Tibial nerve (tissue), 4 donors: ENCODE measurements at regions not wholly inside any gene's neighbourhood (a gene's known extent, or its start where the extent isn't known, plus 50 kb on each side); places are given as distances from the start of the nearest gene placed in this dataset.

Source experiments
- DNase-seq, 2 donors: peaks; one replicate each; pipeline ENCODE4 v3.0.0-alpha.2; 2019; ENCODE audit warnings: low spot score in 2 of 2
- H3K27ac ChIP-seq, 4 donors: fragments of 200-600 bp; sonication (generic) in 3 of 4; one replicate each; pipeline ENCODE4 v1.5.1; 2017 to 2019; ENCODE audit warnings: mild to moderate bottlenecking in 1 of 4
- H3K27me3 ChIP-seq, 2 donors: fragments of 200-600 bp; sonication (generic) in 1 of 2; one replicate each; pipeline versions ENCODE4 v1.5.1 to v1.6.0; 2017 to 2019
- H3K36me3 ChIP-seq, 3 donors: fragments of 200-600 bp; sonication (generic); one replicate each; pipeline ENCODE4 v1.5.1; 2018 to 2019
- H3K4me1 ChIP-seq, 4 donors: fragments of 200-600 bp; sonication (generic) in 3 of 4; one replicate each; pipeline ENCODE4 v1.5.1; 2017 to 2019
- H3K4me3 ChIP-seq, 4 donors: fragments of 200-600 bp; sonication (generic) in 3 of 4; one replicate each; pipeline ENCODE4 v1.5.1; 2017 to 2019; ENCODE audit warnings: mild to moderate bottlenecking in 1 of 4, moderate library complexity in 1 of 4
- H3K9me3 ChIP-seq, 4 donors: fragments of 200-600 bp; sonication (generic) in 3 of 4; one replicate each; pipeline ENCODE4 v1.5.1; 2017 to 2019
- CTCF ChIP-seq, 5 experiments: fragments of 200-600 bp in 3 of 5; fragments of 450-650 bp in 2 of 5; sonication (generic) in 3 of 5; IDR thresholded peaks; one replicate each; pipeline ENCODE4 v1.5.1; 2016 to 2019; ENCODE audit warnings: antibody characterized with exemption in 5 of 5, mild to moderate bottlenecking in 3 of 5, moderate library complexity in 2 of 5
- EP300 ChIP-seq, 2 donors: sonication (generic); formaldehyde crosslinking; IDR thresholded peaks; one replicate each; pipeline ENCODE4 v1.6.1; 2017; ENCODE audit warnings: antibody characterized with exemption in 2 of 2, mild to moderate bottlenecking in 1 of 2
- POLR2A ChIP-seq, 2 donors: fragments of 450-650 bp; IDR thresholded peaks; one replicate each; pipeline ENCODE4 v1.6.1; 2017; ENCODE audit warnings: antibody characterized with exemption in 2 of 2, mild to moderate bottlenecking in 2 of 2, moderate library complexity in 2 of 2
- WGBS, 2 donors: methylation state at CpG; one replicate each; pipeline ENCODE4 v1.1.5; 2018; 5-methylcytosine and 5-hydroxymethylcytosine counted together

GRCh38 chr1:192448026-192448578 lies 127.5 kb upstream of the RGS1 start:
- no peak overlapping the region for H3K27ac ChIP-seq
- no peak for DNase-seq
- H3K4me1 ChIP-seq: peaks cover 0 to 11% (median 0%) of the 10 kb centered on the region in 4 donors
- H3K9me3 ChIP-seq: no peaks in the 10 kb centered on the region
- TF ChIP-seq POLR2A (IDR thresholded peaks at IDR 0.05) (no peak), CTCF (IDR thresholded peaks at IDR 0.05) (no peak), EP300 (IDR thresholded peaks at IDR 0.05) (no peak)
- H3K4me3 ChIP-seq: no peak overlapping the region
- H3K27me3 ChIP-seq: no peaks in the 10 kb centered on the region
- H3K36me3 ChIP-seq: no peaks in the 10 kb centered on the region

GRCh38 chr1:192453360-192453992 lies 122.1 kb upstream of the RGS1 start:
- TF ChIP-seq EP300 (IDR thresholded peaks at IDR 0.05) (no peak), CTCF (IDR thresholded peaks at IDR 0.05) (no peak), POLR2A (IDR thresholded peaks at IDR 0.05) (no peak)

GRCh38 chr1:192459467-192459866 lies 116.1 kb upstream of the RGS1 start:
- H3K9me3 ChIP-seq: no peaks in the 10 kb centered on the region
- no peak for TF ChIP-seq CTCF (IDR thresholded peaks at IDR 0.05)
- no peak for TF ChIP-seq EP300 (IDR thresholded peaks at IDR 0.05)
- no peak for TF ChIP-seq POLR2A (IDR thresholded peaks at IDR 0.05)
- DNase-seq: no peak

More at GRCh38 chr1:192453360-192453992, 122.1 kb upstream of the RGS1 start:
- 62 to 70% methylated on average over 8 of the region's 8 CpGs for WGBS, 2 donors
- Histone ChIP-seq H3K4me3 (no peak overlapping the region), H3K36me3 (no peaks in the 10 kb centered on the region), H3K27ac (no peak overlapping the region), H3K9me3 (no peaks in the 10 kb centered on the region), H3K4me1 (peaks cover 0 to 3% (median 0%) of the 10 kb centered on the region in 4 donors), H3K27me3 (no peaks in the 10 kb centered on the region)
- DNase-seq: no peak

GRCh38 chr1:192461684-192462083 lies 113.9 kb upstream of the RGS1 start:
- no peak for DNase-seq
- no peaks in the 10 kb centered on the region for H3K4me1 ChIP-seq
- no peak overlapping the region for H3K4me3 ChIP-seq
- WGBS, 2 donors: 92 to 95% methylated on average over 4 of the region's 4 CpGs
- H3K27ac ChIP-seq: no peak overlapping the region
- H3K27me3 ChIP-seq: no peaks in the 10 kb centered on the region
- H3K9me3 ChIP-seq: no peaks in the 10 kb centered on the region
- TF ChIP-seq EP300 (IDR thresholded peaks at IDR 0.05): no peak
- TF ChIP-seq POLR2A (IDR thresholded peaks at IDR 0.05): no peak
- TF ChIP-seq CTCF (IDR thresholded peaks at IDR 0.05): no peak
- no peaks in the 10 kb centered on the region for H3K36me3 ChIP-seq

More at GRCh38 chr1:192459467-192459866, 116.1 kb upstream of the RGS1 start:
- Histone ChIP-seq H3K4me1 (no peaks in the 10 kb centered on the region), H3K27me3 (no peaks in the 10 kb centered on the region), H3K36me3 (no peaks in the 10 kb centered on the region), H3K27ac (no peak overlapping the region), H3K4me3 (no peak overlapping the region)

- no peak overlapping the region for H3K4me3 ChIP-seq
- no peak for TF ChIP-seq CTCF (IDR thresholded peaks at IDR 0.05)
- TF ChIP-seq POLR2A (IDR thresholded peaks at IDR 0.05): no peak
- TF ChIP-seq EP300 (IDR thresholded peaks at IDR 0.05): no peak
- no peak overlapping the region for H3K27ac ChIP-seq
- no peaks in the 10 kb centered on the region for H3K9me3 ChIP-seq
- H3K4me1 ChIP-seq: no peaks in the 10 kb centered on the region
- DNase-seq: no peak
- no peaks in the 10 kb centered on the region for H3K36me3 ChIP-seq
- WGBS, 2 donors: 89 to 95% methylated on average over 3 of the region's 3 CpGs
- H3K27me3 ChIP-seq: no peaks in the 10 kb centered on the region
Observed at GRCh38 chr1:192462616-192463015, 113.0 kb upstream of the RGS1 start.
